Parathyroid adenoma (tissue), 2 donors: ENCODE measurements at regions not wholly inside any gene's neighbourhood (a gene's known extent, or its start where the extent isn't known, plus 50 kb on each side); places are given as distances from the start of the nearest gene placed in this dataset.
"Not testable (repeated sequence)": the region's sequence is repeated elsewhere in the genome, so short reads cannot be mapped to it uniquely, and the experiment has no call there.

Source experiments
- H2AFZ ChIP-seq: fragments of 300-600 bp; sonication (generic); one replicate; pipeline ENCODE4 v1.7.0; 2017; ENCODE audit warnings: antibody characterized with exemption, mild to moderate bottlenecking
- H3K27ac ChIP-seq: fragments of 300-600 bp; sonication (generic); one replicate; pipeline ENCODE4 v1.7.0; 2017
- H3K27me3 ChIP-seq: fragments of 300-600 bp; sonication (generic); one replicate; pipeline ENCODE4 v1.7.0; 2017; ENCODE audit warnings: low read length; ENCODE audit not compliant: control insufficient read depth, insufficient read depth
- H3K36me3 ChIP-seq: fragments of 300-600 bp; sonication (generic); one replicate; pipeline ENCODE4 v1.7.0; 2017; ENCODE audit warnings: low read length; ENCODE audit not compliant: control insufficient read depth, insufficient read depth
- H3K4me1 ChIP-seq: fragments of 300-600 bp; sonication (generic); one replicate; pipeline ENCODE4 v1.7.0; 2017; ENCODE audit warnings: control low read depth
- H3K4me2 ChIP-seq: fragments of 300-600 bp; sonication (generic); one replicate; pipeline ENCODE4 v1.7.0; 2017; ENCODE audit warnings: low read length
- H3K4me3 ChIP-seq: fragments of 300-600 bp; sonication (generic); one replicate; pipeline ENCODE4 v1.7.0; 2017; ENCODE audit warnings: low read depth, low read length
- H3K79me2 ChIP-seq: fragments of 300-600 bp; sonication (generic); one replicate; pipeline ENCODE4 v1.7.0; 2017; ENCODE audit warnings: control low read depth
- H3K9ac ChIP-seq: fragments of 300-600 bp; sonication (generic); one replicate; pipeline ENCODE4 v1.7.0; 2017; ENCODE audit warnings: mild to moderate bottlenecking
- H3K9me3 ChIP-seq: fragments of 300-600 bp; sonication (generic); one replicate; pipeline ENCODE4 v1.7.0; 2017; ENCODE audit warnings: low read length; ENCODE audit not compliant: control insufficient read depth
- TF ChIP-seq, protein P1 (sequence below): fragments of 300-600 bp; sonication (generic); IDR thresholded peaks from one replicate; pipeline ENCODE4 v1.7.0; 2017; ENCODE audit warnings: antibody characterized with exemption, mild to moderate bottlenecking
- donor health status: primary hyperparathyroidism.

DNA sequence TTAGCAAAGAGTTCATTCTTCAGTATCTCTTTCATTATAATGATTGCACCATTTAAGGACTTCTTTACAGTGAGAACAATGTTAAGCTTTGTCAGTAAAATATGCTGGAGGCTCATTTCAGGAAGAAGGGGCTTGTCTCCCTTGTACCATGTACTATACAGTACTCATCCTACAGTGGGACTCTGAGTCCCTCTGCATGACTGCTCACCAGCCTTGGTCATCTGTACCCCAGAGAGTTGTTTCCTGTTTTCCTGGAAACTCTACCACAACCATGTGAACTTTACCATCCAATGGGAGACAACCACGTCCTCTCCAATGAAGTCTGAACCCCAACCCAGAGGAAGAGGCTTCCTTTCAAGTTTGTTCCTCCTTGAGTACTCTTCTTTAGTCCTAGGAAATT is 1171.1 kb upstream of the CRIM1 start:
- H3K4me1 ChIP-seq: no peaks in the 10 kb centered on the region
- H3K4me3 ChIP-seq: no peak overlapping the region
- H3K27me3 ChIP-seq: no peaks in the 10 kb centered on the region
- TF ChIP-seq, protein P1, sequence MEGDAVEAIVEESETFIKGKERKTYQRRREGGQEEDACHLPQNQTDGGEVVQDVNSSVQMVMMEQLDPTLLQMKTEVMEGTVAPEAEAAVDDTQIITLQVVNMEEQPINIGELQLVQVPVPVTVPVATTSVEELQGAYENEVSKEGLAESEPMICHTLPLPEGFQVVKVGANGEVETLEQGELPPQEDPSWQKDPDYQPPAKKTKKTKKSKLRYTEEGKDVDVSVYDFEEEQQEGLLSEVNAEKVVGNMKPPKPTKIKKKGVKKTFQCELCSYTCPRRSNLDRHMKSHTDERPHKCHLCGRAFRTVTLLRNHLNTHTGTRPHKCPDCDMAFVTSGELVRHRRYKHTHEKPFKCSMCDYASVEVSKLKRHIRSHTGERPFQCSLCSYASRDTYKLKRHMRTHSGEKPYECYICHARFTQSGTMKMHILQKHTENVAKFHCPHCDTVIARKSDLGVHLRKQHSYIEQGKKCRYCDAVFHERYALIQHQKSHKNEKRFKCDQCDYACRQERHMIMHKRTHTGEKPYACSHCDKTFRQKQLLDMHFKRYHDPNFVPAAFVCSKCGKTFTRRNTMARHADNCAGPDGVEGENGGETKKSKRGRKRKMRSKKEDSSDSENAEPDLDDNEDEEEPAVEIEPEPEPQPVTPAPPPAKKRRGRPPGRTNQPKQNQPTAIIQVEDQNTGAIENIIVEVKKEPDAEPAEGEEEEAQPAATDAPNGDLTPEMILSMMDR: no peak
- no peaks in the 10 kb centered on the region for H3K36me3 ChIP-seq
- no peak overlapping the region for H3K4me2 ChIP-seq
- no peak overlapping the region for H2AFZ ChIP-seq
- no peak overlapping the region for H3K27ac ChIP-seq
- H3K9ac ChIP-seq: no peak overlapping the region
- no peaks in the 10 kb centered on the region for H3K79me2 ChIP-seq
- H3K9me3 ChIP-seq: no peaks in the 10 kb centered on the region

DNA sequence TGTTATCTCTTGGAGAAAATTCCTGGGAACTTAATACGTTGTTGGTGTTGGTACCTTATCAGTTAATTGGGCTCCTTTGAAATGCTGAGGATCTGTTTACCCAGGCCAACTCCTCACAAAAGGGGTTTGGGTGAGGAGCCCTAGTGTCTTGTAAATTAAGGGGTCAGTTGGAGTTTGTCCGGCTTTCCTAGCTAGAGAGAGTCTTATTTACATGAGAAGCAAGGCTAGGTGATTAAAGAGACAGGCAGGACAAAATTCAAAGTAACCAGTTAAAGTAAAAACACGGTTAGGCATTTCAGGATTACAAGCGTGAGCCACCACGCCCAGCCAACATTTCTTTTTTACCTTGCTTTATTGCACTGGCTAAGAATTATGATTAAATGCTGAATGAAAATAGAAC is 1178.9 kb upstream of the CRIM1 start:
- H3K4me2 ChIP-seq, H3K27me3 ChIP-seq, H3K4me3 ChIP-seq, H3K4me1 ChIP-seq, H3K9me3 ChIP-seq, H3K27ac ChIP-seq, H3K79me2 ChIP-seq, H3K9ac ChIP-seq, H3K36me3 ChIP-seq, H2AFZ ChIP-seq: not testable (repeated sequence)

DNA sequence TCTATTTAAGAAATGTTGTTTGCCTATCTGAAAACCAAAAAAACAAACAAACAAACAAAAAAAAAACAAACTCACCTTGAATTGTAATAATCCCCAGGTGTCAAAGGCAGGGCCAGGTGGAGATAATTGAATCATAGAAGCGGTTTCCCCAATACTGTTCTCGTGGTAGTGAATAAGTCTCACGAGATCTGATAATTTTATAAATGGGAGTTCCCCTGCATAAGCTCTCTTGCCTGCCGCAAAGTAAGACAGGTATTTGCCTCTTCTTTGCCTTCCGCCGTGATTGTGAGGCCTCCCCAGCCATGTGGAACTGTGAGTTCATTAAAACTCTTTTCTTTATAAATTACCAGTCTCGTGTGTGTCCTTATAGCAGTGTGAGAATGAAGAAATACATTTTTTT is 1180.7 kb upstream of the CRIM1 start:
- H3K4me3 ChIP-seq: no peak overlapping the region
- H3K9ac ChIP-seq: no peak overlapping the region
- H3K27me3 ChIP-seq: no peaks in the 10 kb centered on the region
- no peak overlapping the region for H3K4me2 ChIP-seq
- no peaks in the 10 kb centered on the region for H3K9me3 ChIP-seq
- no peaks in the 10 kb centered on the region for H3K36me3 ChIP-seq
- no peak overlapping the region for H3K27ac ChIP-seq
- no peaks in the 10 kb centered on the region for H3K79me2 ChIP-seq
- H3K4me1 ChIP-seq: no peaks in the 10 kb centered on the region
- TF ChIP-seq, protein P1: no peak
- H2AFZ ChIP-seq: no peak overlapping the region

DNA sequence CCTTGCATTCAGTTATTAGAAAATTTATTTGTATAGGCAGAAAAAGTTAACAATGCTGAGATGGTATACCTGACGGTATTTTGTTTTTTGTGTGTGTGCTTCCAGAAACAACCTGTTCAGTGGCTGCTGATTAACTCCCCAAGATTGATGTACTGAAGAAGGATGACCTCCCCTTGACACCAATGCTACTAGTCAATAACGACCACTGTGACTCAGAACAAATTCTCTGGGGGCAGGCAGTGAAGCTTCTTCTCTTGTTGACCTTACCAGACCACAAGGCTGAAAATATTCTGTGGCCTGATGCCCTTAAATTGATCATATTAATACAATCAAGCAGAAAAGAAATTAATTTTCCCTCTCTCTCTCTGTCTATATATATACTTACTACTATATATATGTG is 1182.9 kb upstream of the CRIM1 start:
- H3K36me3 ChIP-seq: no peaks in the 10 kb centered on the region
- no peaks in the 10 kb centered on the region for H3K27me3 ChIP-seq
- H3K4me3 ChIP-seq: no peak overlapping the region

DNA sequence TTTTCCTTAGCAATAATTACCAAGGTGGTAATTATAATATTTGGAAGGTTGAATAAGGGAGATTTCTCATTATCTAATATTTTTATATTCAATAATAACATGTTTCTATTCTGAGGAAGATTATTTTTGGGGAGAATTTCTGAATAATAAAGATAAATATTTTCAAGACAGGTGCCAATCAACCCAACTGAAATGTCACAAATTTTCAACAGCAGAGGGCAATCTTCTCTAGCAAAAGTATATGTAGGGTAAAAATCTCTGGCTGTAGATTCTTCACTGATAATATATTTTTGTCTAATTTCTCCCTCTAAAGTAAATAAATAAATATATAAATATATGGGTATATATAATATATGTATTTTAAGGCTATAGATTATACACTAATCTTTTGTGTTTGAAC is 1187.2 kb upstream of the CRIM1 start:
- no peaks in the 10 kb centered on the region for H3K9me3 ChIP-seq
- no peak overlapping the region for H3K4me2 ChIP-seq
- no peak overlapping the region for H3K4me3 ChIP-seq
- H3K27me3 ChIP-seq: no peaks in the 10 kb centered on the region
- TF ChIP-seq, protein P1: no peak
- no peak overlapping the region for H3K27ac ChIP-seq
- H3K36me3 ChIP-seq: no peaks in the 10 kb centered on the region
- H2AFZ ChIP-seq: no peak overlapping the region
- no peaks in the 10 kb centered on the region for H3K4me1 ChIP-seq
- H3K9ac ChIP-seq: no peak overlapping the region
- H3K79me2 ChIP-seq: no peaks in the 10 kb centered on the region

More for the DNA sequence above, 1182.9 kb upstream of the CRIM1 start:
- TF ChIP-seq, protein P1: no peak
- no peak overlapping the region for H3K4me2 ChIP-seq
- no peaks in the 10 kb centered on the region for H3K4me1 ChIP-seq
- no peaks in the 10 kb centered on the region for H3K9me3 ChIP-seq
- no peak overlapping the region for H3K9ac ChIP-seq
- no peaks in the 10 kb centered on the region for H3K79me2 ChIP-seq
- H2AFZ ChIP-seq: no peak overlapping the region
- H3K27ac ChIP-seq: no peak overlapping the region
